CD4-positive, alpha-beta T cell treated with Interleukin-4 for 1 hour (primary cell): ENCODE measurements at regions not wholly inside any gene's neighbourhood (a gene's known extent, or its start where the extent isn't known, plus 50 kb on each side); places are given as distances from the start of the nearest gene placed in this dataset.
"Not testable (repeated sequence)": the region's sequence is repeated elsewhere in the genome, so short reads cannot be mapped to it uniquely, and the experiment has no call there.

ENCODE experiments used
- DNase-seq, 2 donors: peaks; one replicate each; pipeline ENCODE4 v3.0.0-alpha.2; 2020 to 2022

- no peak for DNase-seq
These were observed 703.7 kb downstream of the TMEM121 start for GRCh38 chr14:106230071-106230470.

- DNase-seq, result not testable (repeated sequence)
These were observed 706.8 kb downstream of the TMEM121 start for GRCh38 chr14:106233191-106233590.

DNA sequence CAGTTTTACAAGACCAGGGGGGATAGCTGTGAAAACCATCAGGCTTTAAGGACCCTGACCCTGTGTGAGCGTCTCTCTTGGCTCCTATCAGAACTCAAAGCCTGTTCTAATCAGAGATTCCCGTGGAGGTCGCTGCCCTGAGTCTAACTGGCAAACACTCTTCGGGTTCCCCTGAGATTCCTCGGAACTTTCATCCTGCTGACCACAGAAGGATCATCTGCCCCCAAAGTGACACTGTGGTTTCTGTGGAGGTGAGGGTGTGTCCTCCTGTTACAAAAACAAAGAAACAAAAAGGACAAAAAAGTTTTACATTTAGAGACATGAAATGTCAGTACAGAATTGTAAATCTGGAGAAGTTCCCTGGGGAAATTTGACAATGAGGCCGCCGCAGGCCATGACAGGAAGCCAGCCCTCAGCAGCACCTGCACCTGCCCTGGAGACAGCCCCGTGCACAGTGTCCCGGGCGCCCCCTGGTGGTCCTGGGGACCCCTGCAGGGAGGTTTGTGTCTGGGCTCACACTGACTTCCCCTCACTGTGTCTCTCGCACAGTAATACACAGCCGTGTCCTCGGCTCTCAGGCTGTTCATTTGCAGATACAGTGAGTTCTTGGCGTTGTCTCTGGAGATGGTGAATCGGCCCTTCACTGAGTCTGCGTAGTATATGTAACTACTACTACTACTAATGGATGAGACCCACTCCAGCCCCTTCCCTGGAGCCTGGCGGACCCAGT is 708.3 kb downstream of the TMEM121 start:
- peak; percentile 42 to 48 for DNase-seq

DNA sequence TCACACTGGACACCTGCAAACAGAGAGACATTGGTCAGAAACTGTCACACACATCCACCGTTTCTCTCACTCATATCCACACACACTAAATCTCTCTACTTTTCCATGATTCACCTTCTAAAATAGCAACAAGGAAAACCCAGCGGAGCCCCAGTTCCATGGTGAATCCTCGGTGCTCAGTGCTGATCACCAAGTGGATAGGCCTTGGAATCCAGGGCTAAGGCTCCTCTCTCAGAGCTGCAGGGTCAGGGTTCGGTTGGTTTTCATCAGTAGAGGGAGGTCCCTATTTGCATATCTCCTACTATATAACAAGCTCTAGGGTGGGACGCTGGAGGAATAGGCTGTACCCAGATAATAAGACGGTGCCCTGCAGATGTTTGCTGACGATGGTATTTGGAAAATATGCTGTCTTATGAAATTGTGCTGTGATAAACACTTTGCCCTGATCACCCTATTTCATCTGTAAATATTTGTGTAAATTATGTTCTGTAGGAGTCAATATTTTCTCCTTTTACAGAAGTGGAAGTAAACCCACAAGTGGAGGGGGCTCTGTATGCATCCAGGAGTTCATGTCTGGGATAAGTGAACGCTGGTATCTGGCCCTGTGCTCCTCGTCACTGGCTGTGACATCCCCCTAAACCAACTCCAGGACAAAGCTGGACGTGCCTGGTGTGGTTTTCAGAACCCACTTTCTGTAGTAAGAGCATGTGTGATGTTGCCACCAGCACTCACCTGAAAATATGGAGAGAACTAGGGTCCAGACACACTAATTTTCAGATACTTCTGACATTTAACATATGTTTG is 709.2 kb downstream of the TMEM121 start:
- DNase-seq, result no peak

DNA sequence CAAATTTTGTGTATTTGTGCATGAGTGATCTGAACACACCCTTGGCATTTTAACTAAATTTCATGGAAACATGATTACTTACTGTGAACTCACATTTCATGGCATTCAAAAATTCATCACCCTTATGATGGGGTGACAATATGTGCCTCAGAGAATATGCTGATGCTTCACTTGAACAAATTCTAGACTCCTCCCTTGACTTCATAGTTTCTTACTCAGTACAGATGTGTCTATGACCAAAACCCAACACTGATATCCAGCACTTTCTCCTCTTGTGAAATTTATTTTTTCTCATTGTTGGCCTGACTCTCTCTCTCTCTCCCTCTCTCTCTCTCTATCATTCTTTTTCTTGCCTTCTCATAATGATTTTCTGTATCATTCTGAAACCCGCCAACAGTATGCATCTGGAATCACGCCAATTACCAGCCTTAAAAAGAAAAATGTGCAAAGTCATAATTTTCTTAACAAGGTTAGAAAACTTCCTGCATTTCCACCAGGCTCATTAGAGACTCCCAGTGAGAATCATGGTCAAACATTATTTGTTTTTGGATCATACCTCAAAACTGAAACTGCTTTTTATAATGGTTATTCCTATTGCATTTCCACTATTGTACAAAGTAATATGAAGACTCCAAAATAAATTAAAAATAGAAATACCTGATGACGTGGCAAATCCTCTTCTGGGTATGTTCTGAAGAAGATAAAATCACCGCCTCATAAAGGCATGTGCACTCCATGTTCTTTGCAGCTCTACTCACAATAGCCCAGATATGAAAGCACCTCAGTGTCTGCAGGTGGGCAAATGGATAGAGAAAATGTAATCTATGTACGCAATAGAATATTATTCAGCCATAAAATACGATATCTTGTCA is 722.2 kb downstream of the TMEM121 start:
- no peak for DNase-seq

DNA sequence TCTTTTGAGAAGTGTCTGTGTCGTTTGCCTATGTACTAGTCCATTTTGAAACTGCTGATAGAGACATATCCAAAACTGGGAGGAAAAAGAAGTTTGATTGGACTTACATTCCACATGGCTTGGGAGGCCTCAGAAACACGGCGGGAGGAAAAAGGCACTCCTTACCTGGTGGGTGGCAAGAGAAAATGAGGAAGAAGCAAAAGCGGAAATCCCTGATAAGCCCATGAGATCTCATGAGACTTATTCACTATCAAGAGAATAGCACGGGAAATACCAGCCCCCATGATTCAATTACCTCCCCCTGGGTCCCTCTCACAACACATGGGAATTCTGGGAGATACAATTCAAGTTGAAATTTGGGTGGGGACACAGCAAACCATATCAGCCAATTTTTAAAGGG is 727.6 kb downstream of the TMEM121 start:
- not testable (repeated sequence) for DNase-seq

GRCh38 chr14:106257569-106257994 is 731.2 kb downstream of the TMEM121 start:
- peak; percentile 56 to 59 for DNase-seq

DNA sequence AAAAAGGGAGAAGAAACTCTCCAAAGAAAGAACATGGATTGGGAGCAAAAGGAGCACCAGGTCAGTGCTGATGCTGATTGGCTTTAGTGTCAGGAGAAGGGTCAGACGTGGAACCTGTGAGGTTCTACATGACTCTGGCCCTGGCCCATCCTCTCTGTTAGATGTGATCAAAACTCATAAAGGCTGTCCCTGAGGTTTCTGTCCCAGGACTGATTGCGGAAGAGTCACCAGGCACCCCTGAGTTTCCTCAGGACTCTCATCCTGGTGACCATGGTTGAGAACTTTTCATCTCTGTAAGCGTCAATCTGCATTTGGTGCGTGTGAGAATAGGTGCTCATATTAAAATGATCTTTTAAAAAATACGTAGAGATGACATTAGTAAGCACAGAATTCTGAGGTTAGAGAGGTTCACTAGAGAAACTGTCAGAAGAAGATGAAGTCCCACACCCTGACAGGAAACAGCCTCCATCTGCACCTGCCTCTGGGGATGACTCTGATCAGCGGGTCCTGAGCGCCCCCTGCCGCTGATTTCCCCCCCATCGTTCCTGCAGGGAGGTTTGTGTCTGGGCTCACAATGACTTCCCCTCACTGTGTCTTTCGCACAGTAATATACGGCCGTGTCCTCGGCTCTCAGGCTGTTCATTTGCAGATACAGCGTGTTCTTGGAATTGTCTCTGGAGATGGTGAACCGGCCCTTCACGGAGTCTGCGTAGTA is 741.8 kb downstream of the TMEM121 start:
- peak; percentile 74 to 80 for DNase-seq

DNA sequence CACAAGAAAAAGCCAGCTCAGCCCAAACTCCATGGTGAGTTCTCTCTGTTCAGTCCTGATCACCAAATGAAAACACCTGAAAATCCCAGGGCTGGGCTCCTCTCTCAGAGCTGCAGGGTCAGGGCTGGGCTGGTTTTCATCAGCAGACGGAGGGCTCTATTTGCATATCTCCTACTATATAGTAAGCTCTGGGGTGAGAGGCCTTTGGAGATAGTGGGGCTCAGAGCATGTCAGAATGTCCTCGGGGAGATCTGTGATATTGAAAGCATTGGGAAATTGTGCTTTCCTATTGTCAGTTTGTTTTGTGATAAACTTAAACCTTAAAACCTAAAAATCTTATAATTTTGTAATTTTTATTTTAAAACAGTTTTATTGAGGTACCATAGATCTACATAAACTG is 742.6 kb downstream of the TMEM121 start:
- DNase-seq, result no peak

DNA sequence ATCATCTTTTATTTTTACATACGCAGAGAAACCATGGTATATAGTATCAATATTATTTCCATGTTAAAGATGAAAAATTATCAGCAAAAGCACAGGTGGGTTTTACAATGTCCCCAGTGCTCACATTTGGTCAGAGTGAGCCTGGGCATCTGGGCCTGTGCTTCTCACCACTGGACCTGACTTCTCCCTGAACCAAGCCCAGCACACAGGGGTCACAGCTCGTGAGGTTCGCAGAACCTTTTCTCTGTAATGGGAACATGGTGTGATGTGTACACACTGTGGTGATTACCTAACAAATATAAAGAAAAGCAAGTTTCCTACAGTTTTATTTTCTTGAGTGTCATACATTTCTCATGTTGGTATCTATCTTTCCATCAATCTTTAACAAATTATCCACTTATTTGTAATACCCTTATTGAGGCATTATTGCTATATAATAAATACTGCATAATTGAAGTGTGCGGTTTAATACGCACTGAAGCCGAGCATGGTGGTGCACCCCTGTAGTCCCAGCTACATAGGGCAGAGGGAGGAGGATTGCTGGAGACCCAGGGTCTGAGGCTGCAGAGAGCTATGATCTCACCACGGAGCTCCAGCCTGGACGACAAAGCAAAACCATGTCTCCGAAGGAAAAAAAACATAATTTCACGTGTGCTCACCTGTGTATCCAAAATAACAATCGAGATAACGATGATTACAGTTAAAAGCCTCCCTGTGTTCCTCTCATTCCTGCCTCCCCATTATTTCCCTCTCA is 743.2 kb downstream of the TMEM121 start:
- no peak for DNase-seq

- DNase-seq, result not testable (repeated sequence)
These were observed 744.2 kb downstream of the TMEM121 start for GRCh38 chr14:106270476-106271121.

GRCh38 chr14:106276326-106277267 is 750.2 kb downstream of the TMEM121 start:
- DNase-seq, result peak in 1 of 2 donors; percentile 21

- peak in 1 of 2 donors; percentile 22 for DNase-seq
These were observed 751.1 kb downstream of the TMEM121 start for GRCh38 chr14:106277503-106277902.

DNA sequence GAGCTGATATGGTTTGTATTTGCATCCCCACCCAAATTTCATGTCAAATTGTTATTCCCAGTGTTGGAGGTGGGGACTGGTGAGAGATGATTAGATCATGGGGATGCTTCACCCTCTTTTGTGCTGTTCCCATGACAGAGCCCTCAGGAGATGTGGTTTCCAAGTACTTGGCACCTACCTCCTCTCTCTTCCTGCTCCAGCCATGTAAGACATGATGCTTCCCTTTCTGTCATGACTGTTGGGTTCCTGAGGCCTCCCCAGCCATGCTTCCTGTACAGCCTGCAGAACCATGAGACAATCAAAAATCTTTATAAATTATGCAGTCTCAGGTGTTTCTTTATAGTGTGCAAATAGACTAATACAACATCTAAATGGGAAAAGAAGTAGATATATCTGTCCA is 754.5 kb downstream of the TMEM121 start:
- no peak for DNase-seq

DNA sequence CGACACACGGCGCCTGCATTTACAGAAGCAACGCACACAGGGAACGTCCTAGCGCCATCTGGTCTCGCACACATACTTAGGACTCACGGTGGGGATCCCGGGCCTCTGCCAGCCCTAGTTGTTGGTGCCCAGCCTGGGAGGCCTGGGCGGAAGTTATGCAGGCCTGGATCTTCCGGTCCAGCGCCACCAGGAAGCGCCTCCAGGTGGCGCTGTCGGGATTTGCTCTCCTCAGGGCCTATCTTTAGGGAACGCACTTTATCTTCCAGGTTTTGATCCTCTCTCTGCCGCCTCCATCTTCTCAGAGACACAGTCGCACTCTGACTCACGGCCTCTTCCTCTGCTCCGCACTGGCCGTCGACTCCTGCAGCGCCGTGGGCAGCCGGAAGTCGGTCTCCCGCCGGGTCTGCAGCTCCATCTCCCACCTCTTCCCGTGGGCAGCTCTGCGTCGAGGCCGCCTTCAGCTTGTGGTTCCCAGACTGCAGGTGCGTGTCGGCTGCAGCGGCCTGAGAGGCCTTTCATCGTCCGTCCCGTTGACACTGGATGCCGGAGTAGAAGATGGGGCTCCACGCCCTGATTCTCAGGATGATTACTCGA is 760.4 kb downstream of the TMEM121 start:
- no peak for DNase-seq

DNA sequence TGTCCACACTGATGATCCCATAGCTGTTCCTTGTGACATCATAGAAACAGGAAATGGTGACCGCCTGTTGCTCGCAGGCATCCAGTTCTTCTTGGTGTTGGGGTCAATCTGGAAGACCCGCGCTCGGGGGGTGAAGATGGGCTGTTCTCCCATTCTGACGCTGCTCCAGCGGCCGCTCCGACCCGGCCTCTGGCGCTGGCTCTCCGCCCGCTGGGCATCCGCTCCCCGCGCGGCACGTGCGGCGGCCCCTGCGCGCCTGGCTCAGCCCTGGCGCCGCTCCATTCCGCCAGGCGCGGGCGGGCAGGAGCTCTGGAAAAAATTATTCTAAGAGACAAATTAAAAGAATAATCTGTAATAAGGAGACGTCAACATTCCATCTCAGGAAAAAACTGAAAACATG is 761.1 kb downstream of the TMEM121 start:
- DNase-seq, result no peak

DNA sequence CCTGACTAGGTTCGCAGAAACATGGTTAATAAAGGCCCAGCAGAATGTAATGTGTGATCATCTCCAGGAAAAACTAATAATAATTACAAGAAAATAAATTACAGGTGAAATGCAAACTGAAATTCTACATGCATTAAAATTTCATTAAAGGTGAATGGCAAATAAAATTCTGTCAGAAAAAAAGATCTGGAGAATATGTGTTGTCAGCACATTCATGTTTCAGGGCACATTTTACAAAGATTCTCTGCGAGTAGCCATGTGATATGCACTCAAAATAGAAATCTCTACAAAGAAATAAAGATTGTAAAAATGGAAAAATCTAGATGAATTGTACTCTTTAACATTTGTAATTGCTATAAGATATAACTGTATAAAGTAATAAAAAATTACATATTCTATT is 765.2 kb downstream of the TMEM121 start:
- DNase-seq, result no peak

DNA sequence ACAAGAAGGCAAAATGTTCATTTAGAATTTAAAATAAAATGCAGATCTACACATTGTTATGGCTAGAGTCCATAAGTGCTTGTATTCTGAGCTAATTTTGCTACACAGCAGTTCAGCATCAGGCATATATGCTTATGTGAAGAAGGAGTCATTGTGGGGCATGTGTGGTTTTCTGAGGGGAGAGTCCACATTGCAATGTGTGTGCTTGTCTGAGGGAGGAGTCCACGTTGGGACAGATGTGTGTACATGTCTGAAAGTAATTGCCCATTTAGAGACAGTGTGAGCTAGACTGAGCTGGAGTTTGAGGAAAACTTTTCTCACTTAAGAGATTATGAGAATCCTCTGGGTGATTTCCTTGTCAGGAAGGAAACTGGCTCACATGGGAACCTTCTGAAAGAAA is 767.9 kb downstream of the TMEM121 start:
- no peak for DNase-seq

- not testable (repeated sequence) for DNase-seq
These were observed 774.6 kb downstream of the TMEM121 start for GRCh38 chr14:106300951-106301510.
